ENCODE measurements at regions not wholly inside any gene's neighbourhood (a gene's known extent, or its start where the extent isn't known, plus 50 kb on each side); places are given as distances from the start of the nearest gene placed in this dataset.

GRCh38 chr4:63106600-63106999 is 1302.7 kb downstream of the TECRL start:
- H3K27ac ChIP-seq, result no peak overlapping the region
- no peak for DNase-seq
- TF ChIP-seq, protein P1, sequence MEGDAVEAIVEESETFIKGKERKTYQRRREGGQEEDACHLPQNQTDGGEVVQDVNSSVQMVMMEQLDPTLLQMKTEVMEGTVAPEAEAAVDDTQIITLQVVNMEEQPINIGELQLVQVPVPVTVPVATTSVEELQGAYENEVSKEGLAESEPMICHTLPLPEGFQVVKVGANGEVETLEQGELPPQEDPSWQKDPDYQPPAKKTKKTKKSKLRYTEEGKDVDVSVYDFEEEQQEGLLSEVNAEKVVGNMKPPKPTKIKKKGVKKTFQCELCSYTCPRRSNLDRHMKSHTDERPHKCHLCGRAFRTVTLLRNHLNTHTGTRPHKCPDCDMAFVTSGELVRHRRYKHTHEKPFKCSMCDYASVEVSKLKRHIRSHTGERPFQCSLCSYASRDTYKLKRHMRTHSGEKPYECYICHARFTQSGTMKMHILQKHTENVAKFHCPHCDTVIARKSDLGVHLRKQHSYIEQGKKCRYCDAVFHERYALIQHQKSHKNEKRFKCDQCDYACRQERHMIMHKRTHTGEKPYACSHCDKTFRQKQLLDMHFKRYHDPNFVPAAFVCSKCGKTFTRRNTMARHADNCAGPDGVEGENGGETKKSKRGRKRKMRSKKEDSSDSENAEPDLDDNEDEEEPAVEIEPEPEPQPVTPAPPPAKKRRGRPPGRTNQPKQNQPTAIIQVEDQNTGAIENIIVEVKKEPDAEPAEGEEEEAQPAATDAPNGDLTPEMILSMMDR (IDR thresholded peaks at IDR 0.05), result no peak
- no peaks in the 10 kb centered on the region for H3K27me3 ChIP-seq
- intact Hi-C loops (cut with DNase I), result no loop called here
- H3K4me1 ChIP-seq (ENCODE audit: insufficient read depth), result no peaks in the 10 kb centered on the region
- H3K4me3 ChIP-seq, result no peak overlapping the region
- 70 to 85% (median 76%) methylated on average over 3 of the region's 3 CpGs for WGBS, 3 donors
- H3K36me3 ChIP-seq, result no peaks in the 10 kb centered on the region
- no peaks in the 10 kb centered on the region for H3K9me3 ChIP-seq

DNA sequence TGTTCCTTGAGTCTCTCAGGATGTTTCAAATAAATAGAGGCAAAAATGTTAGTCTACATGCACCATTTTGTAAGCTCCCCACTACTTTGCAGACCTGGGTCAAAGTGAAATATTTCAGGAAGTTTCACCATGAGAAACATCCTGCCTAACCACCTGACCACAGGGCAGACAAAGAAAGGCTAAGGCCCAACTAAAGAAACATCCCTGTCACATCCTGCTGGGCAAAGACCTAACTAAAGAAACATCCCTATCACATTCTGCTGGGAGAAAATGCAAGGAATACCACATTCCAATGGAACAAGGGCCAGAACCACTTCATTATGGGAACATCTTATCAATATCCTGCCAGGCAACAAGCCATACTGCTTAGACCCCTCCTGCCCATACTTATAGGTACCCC is 1303.4 kb downstream of the TECRL start:
- no peaks in the 10 kb centered on the region for H3K36me3 ChIP-seq
- no peak overlapping the region for H3K27ac ChIP-seq
- intact Hi-C loops (cut with DNase I), result no loop called here
- no peak overlapping the region for H3K4me3 ChIP-seq
- H3K4me1 ChIP-seq (ENCODE audit: insufficient read depth), result no peaks in the 10 kb centered on the region
- TF ChIP-seq, protein P1 (IDR thresholded peaks at IDR 0.05), result no peak
- TF ChIP-seq EP300 (IDR thresholded peaks at IDR 0.05) (no peak), POLR2A (IDR thresholded peaks at IDR 0.05) (no peak)
- no peaks in the 10 kb centered on the region for H3K27me3 ChIP-seq
- H3K9me3 ChIP-seq, result no peaks in the 10 kb centered on the region
- no peak for DNase-seq

GRCh38 chr4:63090641-63091040 is 1318.6 kb downstream of the TECRL start:
- no peaks in the 10 kb centered on the region for H3K4me1 ChIP-seq (ENCODE audit: insufficient read depth)
- no peaks in the 10 kb centered on the region for H3K27me3 ChIP-seq
- no peak overlapping the region for H3K27ac ChIP-seq
- 91 to 98% (median 94%) methylated on average over 1 of the region's 1 CpG for WGBS, 3 donors
- DNase-seq, result no peak
- H3K9me3 ChIP-seq, result no peaks in the 10 kb centered on the region
- intact Hi-C loops (cut with DNase I), result no loop called here
- H3K36me3 ChIP-seq, result no peaks in the 10 kb centered on the region
- TF ChIP-seq, protein P1 (IDR thresholded peaks at IDR 0.05), result no peak
- TF ChIP-seq POLR2A (IDR thresholded peaks at IDR 0.05) (no peak), EP300 (IDR thresholded peaks at IDR 0.05) (no peak)
- no peak overlapping the region for H3K4me3 ChIP-seq

DNA sequence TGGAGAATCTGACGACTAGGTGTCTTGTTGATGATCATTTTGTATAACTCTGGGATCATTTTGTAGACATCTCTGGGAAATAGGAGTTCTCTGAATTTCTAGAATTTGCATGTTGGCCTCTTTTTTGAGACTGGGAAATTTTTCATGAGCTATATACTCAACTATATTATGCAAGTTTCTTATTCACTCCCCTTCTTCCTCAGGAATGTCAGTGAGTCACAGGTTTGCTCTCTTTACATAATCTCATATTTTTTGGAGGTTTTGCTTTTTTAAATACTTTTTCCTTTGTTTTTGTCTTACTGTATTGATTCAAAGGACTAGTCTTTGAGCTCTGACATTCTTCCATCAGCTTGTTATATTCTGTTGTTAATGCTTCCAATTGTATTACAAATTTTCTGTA is 1324.2 kb downstream of the TECRL start:
- WGBS, 3 donors, result 81 to 95% (median 86%) methylated on average over 1 of the region's 1 CpG
- no peak for DNase-seq
- Histone ChIP-seq H3K4me1 (ENCODE audit: insufficient read depth) (no peaks in the 10 kb centered on the region), H3K4me3 (no peak overlapping the region), H3K27ac (no peak overlapping the region), H3K27me3 (no peaks in the 10 kb centered on the region), H3K9me3 (no peaks in the 10 kb centered on the region), H3K36me3 (no peaks in the 10 kb centered on the region)
- TF ChIP-seq, protein P1 (IDR thresholded peaks at IDR 0.05), result no peak
- TF ChIP-seq EP300 (IDR thresholded peaks at IDR 0.05) (no peak), POLR2A (IDR thresholded peaks at IDR 0.05) (no peak)
- intact Hi-C loops (cut with DNase I), result no loop called here

DNA sequence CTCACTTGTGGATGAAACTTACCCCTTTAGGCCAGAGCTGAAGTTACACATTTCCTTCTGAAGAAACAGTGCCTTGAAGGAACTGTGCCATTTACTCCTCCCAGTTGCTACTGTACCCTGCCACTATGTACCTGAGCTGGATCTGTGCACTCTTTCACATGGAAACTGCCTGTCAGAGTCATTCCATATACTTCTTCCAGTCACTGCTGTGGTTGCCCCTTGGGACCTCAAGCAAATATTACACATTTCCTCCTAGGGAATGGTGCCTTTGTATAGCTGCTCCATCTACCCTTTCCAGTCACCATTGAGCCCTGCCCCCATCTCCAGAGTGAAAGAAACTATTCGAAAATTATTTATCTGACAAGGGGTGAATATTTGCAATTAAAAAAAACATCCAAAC is 1328.3 kb downstream of the TECRL start:
- Histone ChIP-seq H3K4me3 (no peak overlapping the region), H3K4me1 (ENCODE audit: insufficient read depth) (no peaks in the 10 kb centered on the region), H3K9me3 (no peaks in the 10 kb centered on the region), H3K36me3 (no peaks in the 10 kb centered on the region), H3K27me3 (no peaks in the 10 kb centered on the region), H3K27ac (no peak overlapping the region)
- TF ChIP-seq, protein P1 (IDR thresholded peaks at IDR 0.05), result no peak
- TF ChIP-seq POLR2A (IDR thresholded peaks at IDR 0.05) (no peak), EP300 (IDR thresholded peaks at IDR 0.05) (no peak)
- intact Hi-C loops (cut with DNase I), result no loop called here
- WGBS, 3 donors, result 44 to 58% (median 54%) methylated on average over 1 of the region's 1 CpG
- no peak for DNase-seq

All from ovary (tissue), 7 donors.